ENCODE measurements at regions not wholly inside any gene's neighbourhood (a gene's known extent, or its start where the extent isn't known, plus 50 kb on each side); places are given as distances from the start of the nearest gene placed in this dataset.

- TF ChIP-seq, protein P1, sequence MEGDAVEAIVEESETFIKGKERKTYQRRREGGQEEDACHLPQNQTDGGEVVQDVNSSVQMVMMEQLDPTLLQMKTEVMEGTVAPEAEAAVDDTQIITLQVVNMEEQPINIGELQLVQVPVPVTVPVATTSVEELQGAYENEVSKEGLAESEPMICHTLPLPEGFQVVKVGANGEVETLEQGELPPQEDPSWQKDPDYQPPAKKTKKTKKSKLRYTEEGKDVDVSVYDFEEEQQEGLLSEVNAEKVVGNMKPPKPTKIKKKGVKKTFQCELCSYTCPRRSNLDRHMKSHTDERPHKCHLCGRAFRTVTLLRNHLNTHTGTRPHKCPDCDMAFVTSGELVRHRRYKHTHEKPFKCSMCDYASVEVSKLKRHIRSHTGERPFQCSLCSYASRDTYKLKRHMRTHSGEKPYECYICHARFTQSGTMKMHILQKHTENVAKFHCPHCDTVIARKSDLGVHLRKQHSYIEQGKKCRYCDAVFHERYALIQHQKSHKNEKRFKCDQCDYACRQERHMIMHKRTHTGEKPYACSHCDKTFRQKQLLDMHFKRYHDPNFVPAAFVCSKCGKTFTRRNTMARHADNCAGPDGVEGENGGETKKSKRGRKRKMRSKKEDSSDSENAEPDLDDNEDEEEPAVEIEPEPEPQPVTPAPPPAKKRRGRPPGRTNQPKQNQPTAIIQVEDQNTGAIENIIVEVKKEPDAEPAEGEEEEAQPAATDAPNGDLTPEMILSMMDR (IDR thresholded peaks at IDR 0.05; ENCODE audit: low read depth, low read length) = no peak
- TF ChIP-seq EZH2phosphoT487 (IDR thresholded peaks at IDR 0.05; ENCODE audit: low read depth) = no peak
Measured at GRCh38 chr9:115715666-115716065, 437.9 kb upstream of the PAPPA start.

All from OCI-LY3 (cell line).